ENCODE measurements at regions not wholly inside any gene's neighbourhood (a gene's known extent, or its start where the extent isn't known, plus 50 kb on each side); places are given as distances from the start of the nearest gene placed in this dataset.

DNA sequence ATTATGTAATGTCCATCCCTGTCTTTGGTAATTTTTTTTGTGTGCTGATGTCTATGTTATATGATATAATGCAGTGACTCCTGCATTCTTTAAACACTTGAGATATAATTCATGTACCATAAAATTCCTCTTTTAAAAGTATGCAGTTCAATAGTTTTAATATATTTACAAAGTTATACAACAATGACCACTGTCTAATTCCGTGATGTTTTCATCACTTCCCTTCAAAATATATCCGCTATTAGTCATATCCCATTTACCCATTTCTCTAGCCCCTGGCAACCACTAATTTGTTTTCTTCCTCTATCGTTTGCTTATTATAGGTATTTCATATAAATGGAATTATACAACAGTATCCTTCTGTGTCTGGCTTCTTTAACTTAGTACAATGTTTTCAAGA lies 64.9 kb upstream of the SUCLG2 start:
- Histone ChIP-seq H3K4me2 (ENCODE audit: low read length) (no peak overlapping the region), H3K79me2 (ENCODE audit: insufficient read depth, low read depth, low read length) (no peaks in the 10 kb centered on the region), H4K20me1 (ENCODE audit: insufficient read depth, low read length) (no peaks in the 10 kb centered on the region), H3K4me3 (ENCODE audit: low read depth, low read length, poor library complexity, severe bottlenecking) (no peak overlapping the region), H2AFZ (ENCODE audit: low read length) (no peak overlapping the region), H3K27ac (ENCODE audit: low read depth, low read length, poor library complexity, severe bottlenecking) (no peak overlapping the region), H3K9me2 (ENCODE audit: insufficient read depth, low read length) (no peaks in the 10 kb centered on the region), H3K9me3 (ENCODE audit: low read length) (no peaks in the 10 kb centered on the region; the same call in 1 of the 2 replicates), H3K4me1 (ENCODE audit: insufficient read depth, low read length, poor library complexity, severe bottlenecking) (no peaks in the 10 kb centered on the region), H3K36me3 (ENCODE audit: insufficient read depth, low read length) (no peaks in the 10 kb centered on the region)
- no TSS peak for BruUV-seq (replicated peaks)
- DNase-seq (ENCODE audit: low spot score) = no peak
- TF ChIP-seq EZH2phosphoT487 (IDR thresholded peaks at IDR 0.05; ENCODE audit: borderline replicate concordance, low read depth, low read length) = no peak
- TF ChIP-seq, protein P1, sequence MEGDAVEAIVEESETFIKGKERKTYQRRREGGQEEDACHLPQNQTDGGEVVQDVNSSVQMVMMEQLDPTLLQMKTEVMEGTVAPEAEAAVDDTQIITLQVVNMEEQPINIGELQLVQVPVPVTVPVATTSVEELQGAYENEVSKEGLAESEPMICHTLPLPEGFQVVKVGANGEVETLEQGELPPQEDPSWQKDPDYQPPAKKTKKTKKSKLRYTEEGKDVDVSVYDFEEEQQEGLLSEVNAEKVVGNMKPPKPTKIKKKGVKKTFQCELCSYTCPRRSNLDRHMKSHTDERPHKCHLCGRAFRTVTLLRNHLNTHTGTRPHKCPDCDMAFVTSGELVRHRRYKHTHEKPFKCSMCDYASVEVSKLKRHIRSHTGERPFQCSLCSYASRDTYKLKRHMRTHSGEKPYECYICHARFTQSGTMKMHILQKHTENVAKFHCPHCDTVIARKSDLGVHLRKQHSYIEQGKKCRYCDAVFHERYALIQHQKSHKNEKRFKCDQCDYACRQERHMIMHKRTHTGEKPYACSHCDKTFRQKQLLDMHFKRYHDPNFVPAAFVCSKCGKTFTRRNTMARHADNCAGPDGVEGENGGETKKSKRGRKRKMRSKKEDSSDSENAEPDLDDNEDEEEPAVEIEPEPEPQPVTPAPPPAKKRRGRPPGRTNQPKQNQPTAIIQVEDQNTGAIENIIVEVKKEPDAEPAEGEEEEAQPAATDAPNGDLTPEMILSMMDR (conservative IDR thresholded peaks at IDR 0.05; ENCODE audit: low read length) = no peak
- ChIA-PET CTCF (ENCODE audit: unreplicated experiment) (no interaction called here), POLR2A (interaction anchor here (1.0 kb wide), 1 partner anchor 14 kb away, joined by 3 read pairs; no protein-coding TSS in a partner anchor)
- intact Hi-C loops (cut with micrococcal nuclease; ENCODE audit: unreplicated experiment) = no loop called here

DNA sequence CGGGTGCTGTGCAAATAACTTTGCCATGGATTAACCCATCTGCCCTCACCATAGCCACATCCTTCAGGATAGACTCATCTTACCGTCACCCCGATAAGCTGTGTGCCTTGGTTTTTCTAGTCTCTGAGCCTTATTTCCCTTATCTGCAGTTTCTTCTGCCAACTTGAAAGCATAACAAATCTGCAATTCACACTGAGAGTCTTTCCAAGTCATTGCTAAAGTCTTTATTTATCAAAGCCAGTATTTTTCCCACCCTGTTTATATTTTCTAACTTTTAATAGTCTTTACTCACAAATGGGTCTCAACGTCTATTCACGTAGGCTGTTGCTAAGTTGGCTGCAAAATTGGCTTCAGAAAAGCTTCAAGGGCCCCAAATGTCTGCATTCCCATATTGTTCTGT lies 61.6 kb upstream of the SUCLG2 start:
- no TSS peak for BruUV-seq (replicated peaks)
- Histone ChIP-seq H3K9me2 (ENCODE audit: insufficient read depth, low read length) (no peaks in the 10 kb centered on the region), H3K4me1 (ENCODE audit: insufficient read depth, low read length, poor library complexity, severe bottlenecking) (no peaks in the 10 kb centered on the region), H2AFZ (ENCODE audit: low read length) (no peak overlapping the region), H3K4me2 (ENCODE audit: low read length) (no peak overlapping the region), H3K79me2 (ENCODE audit: insufficient read depth, low read depth, low read length) (no peaks in the 10 kb centered on the region), H3K4me3 (ENCODE audit: low read depth, low read length, poor library complexity, severe bottlenecking) (no peak overlapping the region), H3K36me3 (ENCODE audit: insufficient read depth, low read length) (no peaks in the 10 kb centered on the region), H3K27ac (ENCODE audit: low read depth, low read length, poor library complexity, severe bottlenecking) (no peak overlapping the region), H4K20me1 (ENCODE audit: insufficient read depth, low read length) (no peaks in the 10 kb centered on the region), H3K9me3 (ENCODE audit: low read length) (no peaks in the 10 kb centered on the region)
- DNase-seq (ENCODE audit: low spot score) = no peak
- TF ChIP-seq, protein P1 (conservative IDR thresholded peaks at IDR 0.05; ENCODE audit: low read length) = no peak
- TF ChIP-seq EZH2phosphoT487 (IDR thresholded peaks at IDR 0.05; ENCODE audit: borderline replicate concordance, low read depth, low read length) = no peak
- ChIA-PET CTCF (ENCODE audit: unreplicated experiment) (no interaction called here), POLR2A (interaction anchor here (1.1 kb wide), 1 partner anchor 13 kb away, joined by 6 read pairs; no protein-coding TSS in a partner anchor)
- intact Hi-C loops (cut with micrococcal nuclease; ENCODE audit: unreplicated experiment) = no loop called here

DNA sequence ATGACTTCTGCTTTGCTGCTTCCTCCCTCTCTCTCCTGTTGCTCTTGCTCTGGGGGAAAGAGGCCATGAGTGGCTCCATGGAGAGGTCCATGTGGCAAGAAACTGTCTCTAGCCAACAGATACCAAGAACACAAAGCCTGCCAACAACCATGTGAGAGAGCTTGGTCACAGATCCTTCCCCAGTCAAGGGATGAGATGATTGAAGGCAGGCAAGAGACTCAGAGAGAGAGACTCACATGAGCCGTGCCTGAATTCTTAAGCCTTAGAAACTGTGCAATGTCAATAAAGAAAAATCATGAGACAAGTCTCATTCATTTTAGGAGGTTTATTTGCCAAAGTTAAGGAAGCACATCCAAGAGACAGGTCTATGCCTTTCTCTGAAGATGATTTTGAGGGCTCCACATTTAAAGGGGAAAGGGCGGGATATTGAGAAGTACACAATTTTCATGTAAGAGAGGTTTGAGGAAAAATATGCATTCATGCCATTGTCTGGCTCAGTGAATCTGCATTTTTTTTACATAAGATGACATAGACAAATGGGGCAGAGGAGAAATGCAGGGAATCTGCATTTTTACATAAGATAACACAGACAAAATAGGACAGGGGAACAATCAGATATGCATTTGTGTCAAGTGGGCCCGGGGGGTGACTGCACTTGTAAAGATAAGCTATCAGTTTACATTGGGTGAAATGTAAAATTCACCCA lies 59.5 kb upstream of the SUCLG2 start:
- CTCF ChIA-PET (ENCODE audit: unreplicated experiment) = no interaction called here
- Histone ChIP-seq H4K20me1 (ENCODE audit: insufficient read depth, low read length) (no peaks in the 10 kb centered on the region), H3K79me2 (ENCODE audit: insufficient read depth, low read depth, low read length) (no peaks in the 10 kb centered on the region), H3K4me3 (ENCODE audit: low read depth, low read length, poor library complexity, severe bottlenecking) (no peak overlapping the region), H3K9me2 (ENCODE audit: insufficient read depth, low read length) (no peaks in the 10 kb centered on the region), H3K36me3 (ENCODE audit: insufficient read depth, low read length) (no peaks in the 10 kb centered on the region), H3K4me1 (ENCODE audit: insufficient read depth, low read length, poor library complexity, severe bottlenecking) (no peaks in the 10 kb centered on the region), H2AFZ (ENCODE audit: low read length) (no peak overlapping the region), H3K4me2 (ENCODE audit: low read length) (no peak overlapping the region), H3K27ac (ENCODE audit: low read depth, low read length, poor library complexity, severe bottlenecking) (no peak overlapping the region), H3K9me3 (ENCODE audit: low read length) (no peaks in the 10 kb centered on the region)
- TF ChIP-seq EZH2phosphoT487 (IDR thresholded peaks at IDR 0.05; ENCODE audit: borderline replicate concordance, low read depth, low read length) = no peak
- TF ChIP-seq, protein P1 (conservative IDR thresholded peaks at IDR 0.05; ENCODE audit: low read length) = no peak
- DNase-seq (ENCODE audit: low spot score) = no peak
- POLR2A ChIA-PET = interaction anchor here (0.6 to 1.3 kb wide), 5 partner anchors 15 to 298 kb away, joined by 3 to 5 read pairs (median 3); no protein-coding TSS in a partner anchor
- intact Hi-C loops (cut with micrococcal nuclease; ENCODE audit: unreplicated experiment) = no loop called here
- no TSS peak for BruUV-seq (replicated peaks)
